Heart left ventricle (tissue), 16 donors: ENCODE measurements at regions not wholly inside any gene's neighbourhood (a gene's known extent, or its start where the extent isn't known, plus 50 kb on each side); places are given as distances from the start of the nearest gene placed in this dataset.
A peak's percentile ranks its signal among the peaks of the same experiment; 100 is the strongest.

Experiments used
- ATAC-seq, 4 donors: fragments of 200-7000 bp; cut with Tn5 transposase; one replicate each; pipeline ENCODE4 v1.9.1; 2020 to 2022; ENCODE audit warnings: moderate library complexity in 4 of 4, mild to moderate bottlenecking in 3 of 4, moderate number of reproducible peaks in 1 of 4
- DNase-seq, 5 donors: peaks; one replicate each; pipeline ENCODE4 v3.0.0-alpha.2; 2020
- H3K27ac ChIP-seq, 12 donors: fragments of 200-600 bp; sonication (generic) in 4 of 12; one replicate each; pipeline versions ENCODE4 v1.5.0 to v1.8.0; 2016 to 2022; ENCODE audit warnings: mild to moderate bottlenecking in 2 of 12
- H3K27me3 ChIP-seq, 9 donors: fragments of 200-600 bp; sonication (generic) in 2 of 9; one replicate each; pipeline versions ENCODE4 v1.5.1 to v1.8.0; 2016 to 2022; ENCODE audit warnings: mild to moderate bottlenecking in 3 of 9
- H3K36me3 ChIP-seq, 9 donors: fragments of 200-600 bp; sonication (generic) in 2 of 9; one replicate each; pipeline versions ENCODE4 v1.5.0 to v1.8.0; 2018 to 2022; ENCODE audit warnings: mild to moderate bottlenecking in 2 of 9
- H3K4me1 ChIP-seq, 12 donors: fragments of 200-600 bp; sonication (generic) in 4 of 12; one replicate each; pipeline versions ENCODE4 v1.5.0 to v1.8.0; 2016 to 2022; ENCODE audit warnings: mild to moderate bottlenecking in 3 of 12
- H3K4me3 ChIP-seq, 12 donors: fragments of 200-600 bp; sonication (generic) in 4 of 12; one replicate each; pipeline versions ENCODE4 v1.5.0 to v1.8.0; 2017 to 2022; ENCODE audit warnings: mild to moderate bottlenecking in 9 of 12, moderate library complexity in 4 of 12
- H3K9me3 ChIP-seq, 12 donors: fragments of 200-600 bp; sonication (generic) in 4 of 12; one replicate each; pipeline versions ENCODE4 v1.5.0 to v1.8.0; 2016 to 2022; ENCODE audit warnings: mild to moderate bottlenecking in 1 of 12
- POLR2A ChIP-seq, 2 donors: fragments of 450-650 bp; IDR thresholded peaks; one replicate each; pipeline ENCODE4 v1.6.1; 2017; ENCODE audit warnings: antibody characterized with exemption in 2 of 2, mild to moderate bottlenecking in 2 of 2, moderate library complexity in 2 of 2
- WGBS, 4 donors: extraction: QIAGEN DNeasy Blood & Tissue Kit in 2 of 4; methylation state at CpG; one replicate each; pipeline versions ENCODE4 v1.1.5 to v1.1.7; 2013 to 2018; 5-methylcytosine and 5-hydroxymethylcytosine counted together
- intact Hi-C, 10 donors: fragments of 100-400 bp; cut with DNase I; formaldehyde crosslinking; loops; one replicate each; pipeline versions ENCODE4 v1.11.1 to v1.14.2; 2022
- TF ChIP-seq, protein P1 (sequence below), 12 donors: fragments of 200-600 bp; sonication (generic) in 4 of 12; IDR thresholded peaks; one replicate each; pipeline versions ENCODE4 v1.5.0 to v1.8.0; 2018 to 2022; ENCODE audit warnings: antibody characterized with exemption in 12 of 12, mild to moderate bottlenecking in 5 of 12
- donor health status: ischemic (EF 13 %, LVEDD 7.1; RV severe dilation, severe dysfunction).
- donor health status: healthy with polysubstance abuse.
- donor health status: DM: no; HTN: yes; CAD: no.
- donor health status: DM: no; HTN: no; CAD: no.
- donor health status: ischemic (EF 25% LVEDD 6.9; RV normal size, moderate dysfunction).
- donor health status: ischemic (EF 25% LVEDD 5.7; RV mildly dilated, moderate dysfunction).
- donor health status: healthy.
- donor health status: DM: yes; HTN: yes; CAD: no.
- donor health status: ischemic (EF 35%, LVEDD 5.7; RV mildly dilated, moderate dysfunction).
- donor health status: nonischemic (EF 11% LVEDD 7.7; RV severe dilation, severe dysfunction).
- donor health status: DM: yes; HTN: yes; CAD: no.
- donor health status: PGD.
- donor health status: ischemic (EF 29% LVEDD 5.4; RV normal size, mild dysfunction).
- donor health status: nonischemic (EF 23%, LVEDD 6.1; RV moderate dilation, normal function).

DNA sequence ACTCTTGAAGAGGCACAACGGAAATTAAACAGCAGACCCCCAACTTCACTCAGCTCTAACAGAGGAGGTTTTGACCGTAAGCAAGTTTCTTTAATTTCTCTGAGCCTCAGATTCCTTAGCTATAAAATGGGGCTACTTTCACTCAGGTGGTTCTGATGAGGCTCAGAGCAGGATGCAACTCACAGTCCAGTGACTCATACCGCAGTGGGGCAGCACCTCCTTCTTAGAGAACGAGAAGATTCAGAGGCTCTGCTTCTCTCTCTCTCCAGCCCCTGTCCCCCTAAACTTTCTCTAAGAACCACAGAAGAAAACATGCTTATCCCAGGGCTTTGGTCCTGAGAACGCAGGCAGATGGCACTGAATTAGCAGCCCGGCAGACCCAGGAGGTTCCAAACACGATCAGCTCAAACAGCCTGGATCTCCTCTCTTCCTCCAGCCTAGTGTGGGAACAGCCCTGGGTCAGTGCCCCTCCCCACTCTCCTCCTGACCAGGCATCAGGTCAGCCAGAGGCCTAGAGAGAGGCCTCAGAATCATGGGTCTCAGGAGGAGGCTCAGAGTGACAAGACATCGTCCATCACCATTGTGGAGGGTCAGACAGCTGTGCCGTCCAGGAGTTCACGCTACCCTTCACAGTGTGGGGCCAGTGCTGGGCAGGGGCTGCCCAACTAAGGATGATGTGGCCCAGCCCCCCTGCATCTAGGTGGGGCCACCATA is 433.0 kb downstream of the PTPRU start:
- no peak overlapping the region for H3K27ac ChIP-seq
- H3K4me1 ChIP-seq = no peaks in the 10 kb centered on the region
- no peak overlapping the region for H3K4me3 ChIP-seq
- WGBS, 4 donors = 70 to 82% (median 74%) methylated on average over 9 to 10 of the region's 10 CpGs
- peaks cover 0 to 17% (median 0%) of the 10 kb centered on the region in 9 donors for H3K27me3 ChIP-seq
- ATAC-seq = no peak
- TF ChIP-seq POLR2A (IDR thresholded peaks at IDR 0.05) = no peak
- TF ChIP-seq, protein P1, sequence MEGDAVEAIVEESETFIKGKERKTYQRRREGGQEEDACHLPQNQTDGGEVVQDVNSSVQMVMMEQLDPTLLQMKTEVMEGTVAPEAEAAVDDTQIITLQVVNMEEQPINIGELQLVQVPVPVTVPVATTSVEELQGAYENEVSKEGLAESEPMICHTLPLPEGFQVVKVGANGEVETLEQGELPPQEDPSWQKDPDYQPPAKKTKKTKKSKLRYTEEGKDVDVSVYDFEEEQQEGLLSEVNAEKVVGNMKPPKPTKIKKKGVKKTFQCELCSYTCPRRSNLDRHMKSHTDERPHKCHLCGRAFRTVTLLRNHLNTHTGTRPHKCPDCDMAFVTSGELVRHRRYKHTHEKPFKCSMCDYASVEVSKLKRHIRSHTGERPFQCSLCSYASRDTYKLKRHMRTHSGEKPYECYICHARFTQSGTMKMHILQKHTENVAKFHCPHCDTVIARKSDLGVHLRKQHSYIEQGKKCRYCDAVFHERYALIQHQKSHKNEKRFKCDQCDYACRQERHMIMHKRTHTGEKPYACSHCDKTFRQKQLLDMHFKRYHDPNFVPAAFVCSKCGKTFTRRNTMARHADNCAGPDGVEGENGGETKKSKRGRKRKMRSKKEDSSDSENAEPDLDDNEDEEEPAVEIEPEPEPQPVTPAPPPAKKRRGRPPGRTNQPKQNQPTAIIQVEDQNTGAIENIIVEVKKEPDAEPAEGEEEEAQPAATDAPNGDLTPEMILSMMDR (IDR thresholded peaks at IDR 0.05) = no peak
- H3K36me3 ChIP-seq = no peaks in the 10 kb centered on the region
- intact Hi-C loops = no loop called here
- DNase-seq = peak in 1 of 5 donors; percentile 40
- H3K9me3 ChIP-seq = no peaks in the 10 kb centered on the region

DNA sequence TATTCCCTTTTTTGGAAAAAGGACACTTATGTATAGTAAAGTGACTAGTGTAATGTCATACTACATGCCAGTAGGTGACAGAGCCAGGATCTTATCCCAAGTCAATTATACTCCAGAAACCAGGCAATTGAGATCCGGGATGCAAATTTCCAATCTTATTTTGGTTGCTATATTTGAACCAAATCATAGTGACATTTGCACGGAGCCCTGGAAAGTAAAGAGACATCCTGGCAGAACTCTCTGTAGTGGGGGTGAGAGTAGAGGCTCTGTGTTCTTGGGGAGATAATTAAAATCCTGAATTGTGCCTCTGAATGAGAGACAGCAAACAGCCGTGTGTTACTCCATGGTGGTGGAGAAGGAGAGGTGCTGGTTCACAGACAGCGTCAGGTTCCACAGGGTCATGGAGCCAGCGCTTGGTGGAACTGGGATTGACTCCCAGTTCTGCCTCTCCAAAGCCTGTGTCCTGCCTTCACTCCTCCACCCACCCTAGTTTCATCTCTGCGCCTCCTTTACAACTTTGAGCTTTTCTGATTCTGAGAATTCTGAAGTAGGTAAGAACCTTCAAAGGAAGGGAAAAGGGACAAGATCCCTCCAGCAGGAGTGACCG is 432.3 kb downstream of the PTPRU start:
- H3K9me3 ChIP-seq = no peaks in the 10 kb centered on the region
- no peaks in the 10 kb centered on the region for H3K36me3 ChIP-seq
- H3K4me1 ChIP-seq = no peaks in the 10 kb centered on the region
- intact Hi-C loops = no loop called here
- 53 to 79% (median 66%) methylated on average over 7 of the region's 7 CpGs for WGBS, 4 donors
- peaks cover 0 to 21% (median 0%) of the 10 kb centered on the region in 9 donors for H3K27me3 ChIP-seq
- DNase-seq = no peak
- H3K4me3 ChIP-seq = no peak overlapping the region
- no peak for ATAC-seq
- no peak overlapping the region for H3K27ac ChIP-seq
- TF ChIP-seq, protein P1 (IDR thresholded peaks at IDR 0.05) = no peak
- TF ChIP-seq POLR2A (IDR thresholded peaks at IDR 0.05) = no peak

DNA sequence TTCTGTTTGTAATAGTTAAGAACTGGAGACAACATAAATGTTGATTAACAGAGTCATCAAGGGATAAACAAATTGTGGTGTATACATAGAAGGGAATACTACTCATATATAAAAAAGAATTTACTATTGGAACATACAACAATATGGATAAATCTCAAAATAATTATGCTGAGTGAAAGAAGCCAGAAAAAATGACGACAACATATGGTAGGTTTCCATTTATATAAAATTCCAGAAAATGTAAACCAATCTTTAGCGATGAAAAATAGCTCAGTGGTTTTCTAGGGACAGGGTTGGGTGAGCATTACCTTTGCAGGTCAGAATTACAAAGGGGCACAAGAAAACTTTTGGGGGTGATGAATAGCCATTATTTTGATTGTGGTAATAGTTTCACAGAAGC is 431.6 kb downstream of the PTPRU start:
- Histone ChIP-seq H3K4me1 (no peaks in the 10 kb centered on the region), H3K27me3 (peaks cover 0 to 21% (median 0%) of the 10 kb centered on the region in 9 donors), H3K27ac (no peak overlapping the region), H3K9me3 (peaks cover 0 to under 1% (median 0%) of the 10 kb centered on the region in 12 donors), H3K4me3 (no peak overlapping the region), H3K36me3 (no peaks in the 10 kb centered on the region)
- DNase-seq (no peak), ATAC-seq (no peak)
- intact Hi-C loops = no loop called here
- WGBS, 4 donors = 70 to 85% (median 75%) methylated on average over 2 of the region's 2 CpGs
- TF ChIP-seq POLR2A (IDR thresholded peaks at IDR 0.05) = no peak
- TF ChIP-seq, protein P1 (IDR thresholded peaks at IDR 0.05) = no peak

DNA sequence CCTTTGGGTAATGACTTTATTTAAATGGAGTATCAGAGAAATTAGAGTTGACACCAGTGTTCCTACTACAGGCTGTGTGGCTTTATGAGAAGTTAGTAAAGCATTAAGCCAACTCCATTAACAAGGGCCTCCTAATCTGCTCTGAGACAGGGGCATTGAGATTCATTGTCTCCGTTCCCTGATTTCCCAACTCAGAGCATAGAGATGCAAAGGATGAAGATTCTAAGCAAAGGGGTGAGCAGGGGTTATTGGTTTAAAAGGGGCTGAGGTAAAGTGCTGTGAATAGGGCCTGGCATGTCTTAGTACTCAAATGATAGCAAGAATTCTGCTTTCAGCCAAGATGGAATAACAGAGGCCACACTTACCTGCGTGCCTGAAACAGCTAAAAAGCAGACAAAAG is 428.4 kb downstream of the PTPRU start:
- WGBS, 4 donors = 74 to 88% (median 77%) methylated on average over 2 of the region's 2 CpGs
- TF ChIP-seq, protein P1 (IDR thresholded peaks at IDR 0.05) = no peak
- TF ChIP-seq POLR2A (IDR thresholded peaks at IDR 0.05) = no peak
- H3K9me3 ChIP-seq = peaks cover 0 to 30% (median 6%) of the 10 kb centered on the region in 12 donors
- no peak overlapping the region for H3K27ac ChIP-seq
- DNase-seq (no peak), ATAC-seq (no peak)
- no peak overlapping the region for H3K4me3 ChIP-seq
- peaks cover 0 to 15% (median 0%) of the 10 kb centered on the region in 9 donors for H3K27me3 ChIP-seq
- intact Hi-C loops = no loop called here
- H3K4me1 ChIP-seq = no peaks in the 10 kb centered on the region
- H3K36me3 ChIP-seq = no peaks in the 10 kb centered on the region
